ENCODE measurements at regions not wholly inside any gene's neighbourhood (a gene's known extent, or its start where the extent isn't known, plus 50 kb on each side); places are given as distances from the start of the nearest gene placed in this dataset.
"Not testable (repeated sequence)": the region's sequence is repeated elsewhere in the genome, so short reads cannot be mapped to it uniquely, and the experiment has no call there.

DNA sequence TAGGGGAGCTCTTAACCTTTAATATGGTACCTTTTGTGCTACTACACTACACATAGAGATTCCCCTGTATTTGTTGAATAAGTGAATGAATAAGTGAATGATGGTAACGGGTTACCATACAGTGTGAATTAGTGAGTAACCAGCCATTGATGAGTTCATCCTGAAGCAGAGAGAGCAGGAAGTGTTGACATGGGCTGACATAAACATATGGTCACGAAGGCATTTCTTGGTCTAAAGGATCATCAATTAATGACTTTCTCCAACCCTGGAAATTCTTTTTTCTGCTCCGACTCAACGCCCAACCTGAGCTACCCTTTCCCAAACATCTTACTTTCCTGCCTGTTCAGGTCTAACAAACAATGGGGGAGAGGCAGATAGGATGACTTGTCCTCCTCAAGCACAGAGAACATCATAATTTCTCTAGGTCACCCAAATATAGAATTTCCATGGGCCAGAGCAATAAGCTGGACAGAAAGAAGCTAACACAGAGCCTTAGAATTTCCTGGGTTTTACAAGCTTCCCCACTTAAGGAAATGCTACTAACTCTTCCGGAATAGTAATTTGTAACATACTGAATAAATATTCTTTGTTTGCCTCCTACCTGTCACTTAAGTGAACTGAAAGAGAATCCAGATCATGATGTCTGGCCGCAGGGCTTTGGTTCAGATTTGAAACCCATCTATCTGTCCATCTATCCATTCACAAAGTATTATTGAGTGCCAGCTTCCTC lies 114.7 kb upstream of the NGF start:
- no peak for DNase-seq

GRCh38 chr1:115450501-115451040 lies 112.5 kb upstream of the NGF start:
- no peak for DNase-seq

DNA sequence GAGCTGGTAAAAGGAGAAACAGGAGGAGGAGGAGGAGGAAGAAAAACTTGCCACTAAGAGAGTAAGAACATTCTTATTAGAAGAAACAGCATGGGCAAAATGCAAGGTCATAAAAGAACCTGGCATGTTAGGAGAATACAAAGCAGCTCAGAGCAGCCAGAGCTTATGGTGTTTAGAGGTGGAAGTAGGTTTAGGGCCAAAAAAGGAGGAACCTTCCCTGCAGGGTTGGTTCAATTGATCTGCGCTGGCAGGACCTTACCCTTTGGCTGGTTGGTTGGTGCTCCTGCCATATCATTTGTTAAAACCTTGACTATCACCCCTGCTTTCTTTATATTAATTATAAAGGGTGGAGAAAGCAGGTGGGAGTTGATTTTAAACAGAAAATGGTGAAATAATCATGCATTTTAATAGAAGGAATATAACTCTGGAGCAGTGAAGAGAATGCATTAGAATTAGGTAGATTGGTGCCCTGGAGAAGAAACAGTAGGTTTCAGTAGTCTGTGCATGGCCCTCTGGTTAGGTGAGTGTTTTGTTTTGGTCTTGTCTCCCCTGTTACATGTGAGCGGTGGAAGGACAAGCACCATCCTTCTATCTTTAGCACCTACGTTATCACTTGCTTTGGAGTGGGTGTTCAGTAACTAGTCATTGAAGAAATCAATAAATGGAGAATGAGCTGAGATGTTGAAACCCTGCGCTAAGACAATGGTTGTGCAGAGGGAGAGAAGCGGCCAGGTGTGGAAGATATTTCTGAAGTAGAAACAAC lies 110.4 kb upstream of the NGF start:
- no peak for DNase-seq

GRCh38 chr1:115447672-115448071 lies 109.6 kb upstream of the NGF start:
- no peak for DNase-seq

GRCh38 chr1:115445090-115445489 lies 107.0 kb upstream of the NGF start:
- no peak for DNase-seq

GRCh38 chr1:115440733-115441132 lies 102.7 kb upstream of the NGF start:
- DNase-seq, result no peak

GRCh38 chr1:115439520-115439919 lies 101.5 kb upstream of the NGF start:
- DNase-seq, result not testable (repeated sequence)

DNA sequence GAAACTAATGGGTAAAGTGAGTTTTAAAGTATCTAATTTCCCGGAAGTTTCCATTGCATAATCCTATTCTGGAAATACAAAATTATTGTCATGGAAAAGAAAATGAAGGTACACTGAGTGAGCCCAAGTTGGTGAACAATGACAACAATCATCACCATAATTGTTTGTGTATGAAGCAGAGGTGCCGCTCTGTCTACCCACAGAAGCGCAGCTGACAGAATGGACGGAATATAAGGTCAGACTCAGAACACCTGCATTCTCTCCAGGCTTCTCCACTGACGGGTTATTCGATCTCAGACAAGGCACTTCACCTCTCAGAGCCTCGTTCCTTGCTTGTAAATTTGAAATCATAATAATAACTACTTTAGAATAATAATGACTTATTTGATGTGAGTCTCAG lies 99.1 kb upstream of the NGF start:
- DNase-seq, result no peak

GRCh38 chr1:115436596-115436995 lies 98.5 kb upstream of the NGF start:
- no peak for DNase-seq

DNA sequence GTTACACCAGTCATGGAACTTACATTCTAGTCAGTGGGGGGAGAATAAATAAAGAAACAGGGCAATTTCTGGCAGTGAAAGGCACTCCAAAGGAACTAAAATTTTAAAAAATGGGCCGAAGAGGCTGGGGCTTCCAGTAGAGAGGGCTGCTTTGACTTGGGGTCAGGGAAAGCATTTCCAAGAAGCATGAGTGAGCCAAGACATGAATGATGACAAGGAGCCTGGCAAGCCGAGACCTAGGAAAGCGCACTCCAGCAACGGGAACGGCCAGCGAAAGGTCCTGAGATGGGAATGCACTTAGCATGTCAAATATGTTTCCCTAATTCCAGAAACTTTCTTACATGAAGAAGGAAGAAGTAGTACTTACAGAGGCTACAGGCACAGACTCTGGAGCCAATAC lies 95.4 kb upstream of the NGF start:
- DNase-seq, result no peak

DNA sequence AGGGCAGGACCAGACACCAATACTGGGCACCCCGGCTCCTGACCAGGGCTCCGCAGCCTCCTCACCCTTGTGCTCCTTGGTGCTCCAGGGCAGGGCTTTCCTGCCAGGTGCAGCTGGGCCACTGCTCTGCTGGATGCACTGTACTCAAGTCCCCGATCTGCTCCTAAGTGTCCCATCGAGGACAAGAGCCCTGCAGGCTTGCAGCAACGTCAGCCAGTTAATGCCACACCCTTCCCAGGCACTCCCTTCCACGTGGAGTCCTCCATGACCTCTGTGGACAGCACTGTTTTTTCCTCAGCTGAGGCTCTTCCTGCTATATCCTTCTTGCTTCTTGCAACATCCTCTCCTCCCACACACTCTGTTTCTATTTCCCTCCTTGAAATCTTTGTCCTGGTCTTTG lies 94.0 kb upstream of the NGF start:
- no peak for DNase-seq

DNA sequence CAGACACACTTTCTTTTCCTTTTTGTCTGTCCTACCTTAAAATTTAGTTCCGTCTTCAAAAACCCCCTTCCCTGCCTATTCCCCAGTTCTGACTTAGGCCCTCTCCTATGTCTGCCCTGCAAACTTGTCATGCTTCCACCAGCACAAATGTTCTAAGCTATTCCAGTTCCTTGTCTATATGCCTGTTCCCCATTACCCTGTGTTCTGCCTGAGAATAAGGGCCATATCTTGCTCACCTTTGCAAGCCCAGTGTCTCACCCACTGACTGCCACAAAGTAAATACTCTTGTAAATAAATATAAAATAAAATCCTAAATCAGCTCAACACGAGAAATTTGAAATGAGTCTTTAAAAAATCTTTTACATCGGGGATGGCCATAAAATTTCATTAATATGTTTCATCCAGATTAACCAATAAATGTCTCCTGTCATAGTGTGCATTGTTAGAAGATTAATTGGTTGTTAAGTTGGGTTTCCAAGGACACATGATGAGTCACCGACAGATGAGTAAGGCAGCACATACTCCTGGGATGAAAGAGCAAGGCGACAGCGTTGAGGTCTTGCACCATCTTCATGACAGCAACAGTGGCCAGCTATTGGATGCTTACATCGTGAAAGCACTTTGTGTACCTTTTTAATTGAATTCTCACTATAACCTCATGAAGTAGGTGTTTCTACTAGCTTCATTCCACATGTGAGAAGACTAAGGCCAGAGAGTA lies 92.6 kb upstream of the NGF start:
- no peak for DNase-seq

GRCh38 chr1:115429884-115430283 lies 91.8 kb upstream of the NGF start:
- no peak for DNase-seq

DNA sequence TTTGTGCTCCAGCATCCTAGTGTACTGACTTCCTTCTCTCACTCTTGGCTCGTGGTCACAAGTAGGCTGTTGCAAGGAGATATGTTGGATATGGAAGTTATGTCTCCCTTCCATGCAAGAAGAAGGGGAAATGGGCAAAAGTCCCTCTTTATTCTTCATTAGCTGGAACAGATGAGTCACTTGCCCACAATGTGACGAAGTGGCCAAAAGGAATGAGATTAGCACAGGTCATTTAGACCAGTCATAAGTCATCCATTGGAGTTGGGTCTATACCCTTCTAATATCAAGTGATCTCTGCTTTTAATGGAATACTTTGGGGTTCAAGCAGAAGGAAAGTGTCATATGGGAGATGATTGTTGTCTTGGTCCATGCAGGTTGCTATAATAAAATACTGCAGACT lies 91.2 kb upstream of the NGF start:
- no peak for DNase-seq

GRCh38 chr1:115428676-115429075 lies 90.6 kb upstream of the NGF start:
- no peak for DNase-seq

DNA sequence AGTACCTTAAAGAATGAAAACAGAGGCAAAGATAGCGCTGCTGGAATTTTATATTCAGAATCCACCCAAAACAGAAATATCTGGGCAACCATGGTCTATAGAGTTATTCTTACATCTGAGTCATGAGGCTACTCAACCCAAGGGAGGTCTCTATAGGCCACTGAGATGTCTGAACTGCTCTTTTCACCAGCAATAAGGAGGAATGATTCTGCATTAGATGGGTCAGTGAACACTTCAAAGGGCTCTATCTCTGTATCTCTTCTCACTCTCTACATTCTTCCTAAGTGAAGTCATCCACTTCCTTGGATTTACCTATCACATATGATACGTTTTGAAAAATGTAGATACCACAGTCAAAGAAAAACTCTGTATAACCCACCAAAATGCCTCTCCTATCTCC lies 90.2 kb upstream of the NGF start:
- DNase-seq, result no peak

DNA sequence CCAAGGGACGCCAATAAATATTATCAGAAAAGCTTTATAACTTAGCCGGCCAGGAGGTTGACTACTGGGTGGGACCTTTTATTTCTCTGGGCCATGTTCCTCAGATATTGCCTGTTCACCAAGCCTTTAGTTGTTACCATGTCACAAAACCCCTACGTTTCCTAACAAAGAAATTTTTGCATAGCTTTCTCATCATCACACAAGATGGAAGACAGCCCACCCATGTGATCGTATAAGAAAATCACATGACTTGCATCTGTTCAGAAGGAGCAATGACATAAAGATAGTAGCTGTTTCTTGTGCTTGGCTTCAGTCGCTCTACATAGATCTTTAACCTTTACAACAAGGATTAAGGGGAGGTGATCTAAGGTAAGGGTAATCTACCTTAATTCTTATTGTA lies 88.9 kb upstream of the NGF start:
- no peak for DNase-seq

- DNase-seq, result no peak
Measured at GRCh38 chr1:115426231-115426771, 88.3 kb upstream of the NGF start.

DNA sequence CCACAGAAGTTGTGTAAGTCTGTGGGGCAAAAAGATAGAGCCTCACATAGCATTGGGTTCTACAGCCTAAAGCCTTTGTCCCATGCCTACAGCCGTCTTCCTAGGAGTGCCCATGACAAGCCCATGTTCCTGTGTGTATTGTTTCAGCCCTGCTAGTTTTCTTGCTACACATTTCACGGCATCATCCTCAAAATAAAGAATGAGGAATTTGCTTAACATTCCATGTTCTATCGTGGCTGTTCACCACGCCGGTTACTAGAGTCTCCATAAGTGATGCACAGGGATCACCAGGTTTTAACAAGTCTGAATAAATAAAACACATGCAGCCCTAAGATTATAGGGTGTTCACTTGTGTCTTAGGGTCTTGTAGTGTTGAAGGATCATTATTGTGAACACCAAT lies 87.4 kb upstream of the NGF start:
- DNase-seq, result no peak

DNA sequence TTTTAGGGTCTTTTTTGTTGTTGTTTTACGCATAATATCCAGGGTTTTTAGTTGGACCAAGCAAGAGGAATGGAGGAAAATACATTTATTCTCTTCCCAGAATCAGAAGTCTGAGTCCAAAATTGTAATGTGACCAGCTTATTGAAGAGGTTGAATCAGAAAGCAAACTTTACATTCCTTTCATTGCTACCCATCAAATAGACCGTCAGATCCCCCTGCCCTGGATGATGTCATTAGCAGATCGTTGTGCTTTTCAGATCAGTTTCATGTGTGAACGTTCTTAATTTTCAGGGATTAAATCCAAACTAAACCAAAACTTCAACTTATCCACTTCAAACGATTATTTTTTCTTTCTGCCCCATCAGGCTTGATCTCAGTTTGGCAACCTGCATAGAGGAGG lies 85.7 kb upstream of the NGF start:
- no peak for DNase-seq

DNA sequence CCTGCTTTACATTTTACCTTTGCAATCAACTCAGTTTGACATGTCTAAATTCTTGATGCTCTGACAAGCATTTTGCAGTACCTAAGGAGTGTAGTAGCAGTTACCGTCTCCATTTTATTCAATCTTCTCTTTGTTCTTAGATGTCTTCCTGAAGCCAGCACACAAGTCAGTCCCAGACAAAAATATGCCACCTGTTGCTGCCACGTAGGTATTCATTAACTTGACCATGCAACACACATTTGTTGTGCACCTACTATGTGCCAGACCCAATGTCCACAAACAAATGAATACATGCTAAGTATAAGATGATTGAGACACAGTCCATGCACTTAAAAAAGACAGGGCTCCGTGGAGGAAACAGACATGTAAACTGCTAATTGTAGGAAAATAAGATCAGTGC lies 81.5 kb upstream of the NGF start:
- no peak for DNase-seq

GRCh38 chr1:115413621-115414020 lies 75.6 kb upstream of the NGF start:
- DNase-seq, result no peak

- no peak for DNase-seq
Measured at GRCh38 chr1:115413208-115413607, 75.2 kb upstream of the NGF start.

- DNase-seq, result no peak
Measured at GRCh38 chr1:115412733-115413132, 74.7 kb upstream of the NGF start.
